NCI-H187 (cell line): ENCODE measurements at regions not wholly inside any gene's neighbourhood (a gene's known extent, or its start where the extent isn't known, plus 50 kb on each side); places are given as distances from the start of the nearest gene placed in this dataset.

ENCODE experiments used
- DNase-seq, 2 experiments: peaks; one replicate each; lab custom pipeline; 2025; lab: John Stamatoyannopoulos, UW

DNA sequence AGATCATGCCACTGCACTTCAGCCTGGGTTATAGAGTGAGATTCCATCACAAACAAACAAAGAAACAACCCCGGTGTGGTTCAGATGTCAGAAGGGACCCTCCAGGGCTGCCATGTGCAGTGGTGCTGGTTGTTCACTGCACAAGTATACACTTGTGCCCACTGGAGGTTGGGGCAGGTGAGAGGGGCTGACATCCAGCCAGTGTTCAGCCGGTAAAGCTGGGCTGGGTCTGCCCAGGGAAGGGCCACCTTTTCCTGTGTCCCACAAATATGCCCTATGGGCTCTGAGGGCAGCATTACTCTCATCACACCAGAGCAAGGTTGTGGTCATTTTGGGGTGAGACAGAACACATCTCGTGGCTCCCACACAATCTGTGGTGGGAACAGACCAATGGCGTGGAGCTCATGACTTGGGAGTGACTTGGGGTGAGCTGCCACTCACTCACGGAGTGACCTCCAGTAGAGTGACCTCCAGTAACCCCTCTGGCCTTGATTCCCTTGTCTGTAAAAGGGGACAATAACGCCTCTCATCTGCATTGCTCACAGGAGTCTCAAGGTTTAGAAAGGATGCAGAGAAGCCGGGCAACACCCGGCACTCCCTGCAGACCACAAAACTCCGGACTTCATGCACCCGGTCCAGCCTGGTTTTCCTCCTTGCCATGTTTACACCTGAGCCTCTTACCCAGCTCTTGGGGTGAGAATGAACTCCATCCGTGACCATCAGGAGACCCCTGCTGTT lies 69.0 kb upstream of the VRK1 start:
- DNase-seq = no peak

GRCh38 chr14:96729889-96730288 lies 67.3 kb upstream of the VRK1 start:
- no peak for DNase-seq

GRCh38 chr14:96730386-96730785 lies 66.8 kb upstream of the VRK1 start:
- DNase-seq = peak in 1 of 2 experiments; percentile 17

DNA sequence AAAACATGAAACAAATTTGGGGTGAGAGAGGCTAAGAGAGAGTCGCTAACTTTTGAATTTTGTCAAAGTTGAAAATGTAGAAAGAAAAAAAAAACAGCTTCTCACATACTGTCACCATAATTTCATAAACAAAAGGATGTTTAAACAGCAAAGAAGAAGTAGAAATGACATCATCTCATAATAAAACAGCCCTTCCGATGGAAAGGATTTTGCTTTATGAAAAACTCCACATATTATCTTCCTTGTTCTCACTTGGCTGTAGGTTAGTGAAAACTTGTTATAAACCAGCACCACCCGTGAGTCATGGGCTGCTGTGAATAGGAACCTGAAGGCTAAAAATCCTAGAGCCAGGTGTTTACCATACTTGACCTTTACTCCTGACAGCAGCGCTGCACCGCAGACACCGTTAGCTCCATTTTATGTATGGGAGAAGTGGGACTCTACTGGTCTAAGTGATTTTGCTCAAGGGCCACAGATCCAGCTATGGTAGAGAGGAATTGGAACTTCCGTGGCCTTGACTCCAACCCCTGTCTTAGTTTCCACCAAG lies 63.0 kb upstream of the VRK1 start:
- DNase-seq = no peak

DNA sequence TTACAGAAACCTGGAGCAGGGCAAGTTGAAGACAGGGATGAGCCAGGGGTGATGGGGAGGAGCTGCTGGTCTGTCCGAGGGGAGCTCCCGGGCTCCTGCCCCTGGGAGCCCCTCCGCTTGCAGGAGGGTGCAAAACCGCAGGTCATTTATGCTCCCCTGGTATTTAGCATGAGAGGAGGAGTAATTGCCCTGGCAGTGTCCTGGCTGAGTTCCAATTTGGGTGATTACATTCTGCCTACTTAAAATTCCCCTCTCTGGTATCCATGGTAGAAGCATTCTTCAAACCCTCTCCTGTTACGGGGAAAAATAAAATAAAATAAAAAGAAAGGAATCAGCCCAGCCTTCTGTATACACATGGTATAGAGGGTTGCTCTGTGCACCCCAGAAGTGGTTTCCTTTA lies 61.7 kb upstream of the VRK1 start:
- no peak for DNase-seq

DNA sequence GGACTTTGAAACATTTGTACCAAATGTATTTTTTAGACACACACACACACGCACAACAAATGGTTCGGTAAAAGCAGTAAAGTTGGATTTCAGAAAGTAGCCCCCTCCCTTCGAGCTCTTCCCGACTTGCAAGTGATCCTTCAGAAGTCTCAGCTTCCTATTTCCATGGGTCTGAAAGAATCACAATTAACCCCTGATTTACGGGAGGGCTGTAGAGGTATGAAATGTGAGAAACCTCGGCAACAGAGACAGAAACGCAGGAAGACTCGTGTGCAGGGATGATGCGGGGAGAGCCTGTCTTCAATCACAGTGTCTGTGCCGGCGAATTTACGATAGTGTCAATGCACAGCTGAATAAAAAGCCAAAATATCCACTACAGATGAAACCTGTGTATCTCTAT lies 60.7 kb upstream of the VRK1 start:
- DNase-seq = no peak

DNA sequence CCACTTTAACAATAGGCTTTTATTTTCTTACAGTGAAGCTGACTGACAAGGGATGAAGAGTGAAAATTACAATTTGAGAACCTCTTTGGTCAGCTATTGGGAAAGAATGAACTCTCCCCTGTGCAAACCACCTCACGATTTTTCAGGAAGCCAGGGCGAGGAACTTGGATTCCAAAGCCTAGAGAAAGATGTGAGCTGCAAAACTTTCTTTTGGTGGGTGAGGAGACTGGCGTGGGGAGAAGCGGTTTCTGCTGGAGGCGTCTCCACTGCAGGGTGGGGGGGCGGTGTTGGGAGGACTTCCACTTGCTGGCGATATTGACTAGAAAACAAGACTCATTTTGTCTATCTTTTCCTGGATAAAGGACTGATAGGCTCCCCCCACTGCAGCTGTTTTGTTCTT lies 59.3 kb upstream of the VRK1 start:
- DNase-seq = no peak

- no peak for DNase-seq
Observed at GRCh38 chr14:96739200-96739910, 57.8 kb upstream of the VRK1 start.

- peak in 1 of 2 experiments; percentile 27 for DNase-seq
Observed at GRCh38 chr14:96741151-96741977, 55.8 kb upstream of the VRK1 start.

DNA sequence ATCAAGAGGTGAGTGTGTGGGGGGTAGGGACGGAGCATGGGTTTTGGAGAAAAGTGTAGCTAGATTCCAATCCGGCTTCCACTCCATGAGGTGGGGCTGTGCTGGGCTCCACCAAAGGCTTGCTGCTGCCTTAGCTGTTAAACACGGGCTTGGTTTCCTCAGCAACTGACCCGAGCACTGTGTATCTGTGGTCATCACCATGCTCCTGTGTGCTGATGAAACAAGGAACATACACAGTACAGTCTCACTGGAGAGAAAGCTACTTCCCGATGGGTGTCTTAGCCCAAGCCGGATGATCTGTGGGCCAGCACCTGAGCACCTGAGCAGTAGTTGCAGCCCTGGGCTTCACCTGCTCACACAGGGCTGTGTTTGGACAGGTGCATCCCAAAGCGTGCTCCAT lies 52.9 kb upstream of the VRK1 start:
- no peak for DNase-seq

DNA sequence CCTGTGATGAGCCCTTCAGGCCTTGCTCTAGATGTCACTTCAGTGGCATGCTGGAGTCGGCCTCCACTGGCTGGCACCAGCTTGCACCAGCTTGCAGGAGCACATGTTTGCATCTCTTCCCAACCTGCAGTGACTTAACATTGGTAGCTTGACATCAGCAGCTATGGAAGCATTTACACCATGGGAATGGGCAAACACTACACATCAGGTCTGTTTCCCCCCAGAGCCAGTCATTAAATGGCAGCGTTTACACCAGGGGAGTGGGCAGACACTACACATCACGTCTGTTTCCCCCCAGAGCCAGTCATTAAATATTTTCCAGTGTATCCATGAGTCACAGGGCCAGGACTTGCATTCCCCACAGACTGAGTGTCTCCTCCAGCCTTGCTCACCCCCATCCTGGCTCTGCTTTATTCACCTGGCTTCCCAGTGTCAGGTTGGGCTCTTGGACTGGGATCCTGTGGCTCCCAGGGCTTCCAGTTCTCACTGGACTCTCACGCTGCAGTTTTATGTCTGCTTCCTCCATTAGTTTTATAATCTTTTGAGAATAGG lies 51.6 kb upstream of the VRK1 start:
- no peak for DNase-seq

DNA sequence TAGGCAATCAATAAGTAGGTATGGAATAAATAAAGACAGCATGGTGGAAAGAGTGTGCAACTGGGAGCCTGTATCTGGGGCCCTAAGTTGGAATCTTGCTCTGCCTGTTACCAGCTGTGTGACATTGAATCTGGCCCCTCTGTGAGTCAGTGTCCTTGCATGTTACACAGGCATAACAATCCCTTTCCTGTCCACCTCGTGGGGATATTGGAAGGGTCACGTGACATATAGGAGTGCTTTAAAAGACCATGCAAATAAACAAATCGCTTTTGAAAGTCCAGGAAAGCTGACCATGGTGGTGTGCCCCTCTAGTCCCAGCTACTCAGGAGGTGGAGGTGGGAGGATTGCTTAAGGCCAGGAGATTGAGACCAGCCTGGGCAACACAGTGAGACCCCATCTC lies 51.1 kb upstream of the VRK1 start:
- no peak for DNase-seq

DNA sequence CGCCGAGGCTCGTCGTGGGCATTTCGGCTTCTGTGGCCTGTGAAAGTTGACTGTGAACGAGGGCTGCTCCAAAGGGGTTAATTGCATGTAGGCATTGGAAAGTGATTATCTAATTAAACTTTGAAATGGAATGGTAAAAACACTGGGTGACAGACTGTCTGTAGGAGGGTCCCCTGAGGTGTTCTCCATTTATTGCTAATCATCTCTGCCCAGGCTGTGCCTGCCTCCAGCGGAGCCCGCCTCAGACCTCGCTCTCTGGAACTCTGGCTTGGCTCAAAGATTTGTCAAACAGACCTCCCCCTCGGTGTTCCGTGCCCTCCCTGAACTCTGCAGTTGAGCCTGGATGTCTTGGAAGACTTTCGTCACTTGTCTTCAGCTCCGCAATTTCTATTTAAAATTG lies 50.2 kb upstream of the VRK1 start:
- no peak for DNase-seq
